H1 (cell line): ENCODE measurements at regions not wholly inside any gene's neighbourhood (a gene's known extent, or its start where the extent isn't known, plus 50 kb on each side); places are given as distances from the start of the nearest gene placed in this dataset.

Experiments used
- MAFK ChIP-seq: IDR thresholded peaks from 2 replicates; pipeline ENCODE4 v1.6.1; 2012; ENCODE audit warnings: low read depth, mild to moderate bottlenecking, improper control_type of control experiment, low read length

- no peak for TF ChIP-seq MAFK
Observed at GRCh38 chr10:85148693-85149640, 820.6 kb downstream of the CCSER2 start (continued).
